ENCODE measurements at regions not wholly inside any gene's neighbourhood (a gene's known extent, or its start where the extent isn't known, plus 50 kb on each side); places are given as distances from the start of the nearest gene placed in this dataset.

- TF ChIP-seq CTCF (IDR thresholded peaks at IDR 0.05; ENCODE audit: borderline replicate concordance, insufficient read depth, low read depth, low read length) = no peak
- H3K4me3 ChIP-seq (ENCODE audit: low read depth, low read length) = no peak overlapping the region
These were observed 451.8 kb upstream of the NRXN1 start for GRCh38 chr2:51483720-51484119.

- H3K4me3 ChIP-seq (ENCODE audit: low read depth, low read length) = no peak overlapping the region
- TF ChIP-seq CTCF (IDR thresholded peaks at IDR 0.05; ENCODE audit: borderline replicate concordance, insufficient read depth, low read depth, low read length) = no peak
These were observed 440.9 kb upstream of the NRXN1 start for GRCh38 chr2:51472783-51473182.

- TF ChIP-seq CTCF (IDR thresholded peaks at IDR 0.05; ENCODE audit: borderline replicate concordance, insufficient read depth, low read depth, low read length) = no peak
- H3K4me3 ChIP-seq (ENCODE audit: low read depth, low read length) = no peak overlapping the region
These were observed 440.4 kb upstream of the NRXN1 start for GRCh38 chr2:51472300-51472699.

- no peak for TF ChIP-seq CTCF (IDR thresholded peaks at IDR 0.05; ENCODE audit: borderline replicate concordance, insufficient read depth, low read depth, low read length)
- no peak overlapping the region for H3K4me3 ChIP-seq (ENCODE audit: low read depth, low read length)
These were observed 437.2 kb upstream of the NRXN1 start for GRCh38 chr2:51469102-51469501.

- H3K4me3 ChIP-seq (ENCODE audit: low read depth, low read length) = no peak overlapping the region
- TF ChIP-seq CTCF (IDR thresholded peaks at IDR 0.05; ENCODE audit: borderline replicate concordance, insufficient read depth, low read depth, low read length) = no peak
These were observed 433.4 kb upstream of the NRXN1 start for GRCh38 chr2:51465326-51465725.

- H3K4me3 ChIP-seq (ENCODE audit: low read depth, low read length) = no peak overlapping the region
- no peak for TF ChIP-seq CTCF (IDR thresholded peaks at IDR 0.05; ENCODE audit: borderline replicate concordance, insufficient read depth, low read depth, low read length)
These were observed 422.2 kb upstream of the NRXN1 start for GRCh38 chr2:51454177-51454576.

- TF ChIP-seq CTCF (IDR thresholded peaks at IDR 0.05; ENCODE audit: borderline replicate concordance, insufficient read depth, low read depth, low read length) = no peak
- no peak overlapping the region for H3K4me3 ChIP-seq (ENCODE audit: low read depth, low read length)
These were observed 417.0 kb upstream of the NRXN1 start for GRCh38 chr2:51448911-51449310.
